NCI-H526 (cell line): ENCODE measurements at regions not wholly inside any gene's neighbourhood (a gene's known extent, or its start where the extent isn't known, plus 50 kb on each side); places are given as distances from the start of the nearest gene placed in this dataset.

ENCODE experiments used
- DNase-seq, 2 experiments: peaks; one replicate each; lab custom pipeline; 2025; lab: John Stamatoyannopoulos, UW

DNA sequence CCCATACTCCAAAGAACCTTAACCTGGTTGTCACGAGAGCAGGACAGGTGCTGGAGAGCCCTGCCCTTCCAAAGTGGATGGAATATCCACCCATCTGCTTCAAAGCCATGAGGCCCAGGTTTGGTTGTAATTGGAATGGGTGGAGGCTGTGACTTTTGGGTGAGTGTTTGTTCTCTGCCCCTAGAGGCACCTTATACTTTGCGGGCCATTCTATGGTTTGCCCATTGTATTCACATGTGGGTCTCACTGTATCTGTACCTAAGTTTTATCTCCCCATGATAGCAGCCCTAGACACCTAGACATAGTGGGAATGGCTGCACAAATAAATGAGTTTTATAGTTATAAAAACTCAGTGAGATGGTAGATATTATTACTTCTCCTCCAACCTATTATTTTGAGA is 67.1 kb upstream of the NAA20 start:
- DNase-seq = no peak

- DNase-seq = no peak
Measured at GRCh38 chr20:19952392-19952791, 64.8 kb upstream of the NAA20 start.

DNA sequence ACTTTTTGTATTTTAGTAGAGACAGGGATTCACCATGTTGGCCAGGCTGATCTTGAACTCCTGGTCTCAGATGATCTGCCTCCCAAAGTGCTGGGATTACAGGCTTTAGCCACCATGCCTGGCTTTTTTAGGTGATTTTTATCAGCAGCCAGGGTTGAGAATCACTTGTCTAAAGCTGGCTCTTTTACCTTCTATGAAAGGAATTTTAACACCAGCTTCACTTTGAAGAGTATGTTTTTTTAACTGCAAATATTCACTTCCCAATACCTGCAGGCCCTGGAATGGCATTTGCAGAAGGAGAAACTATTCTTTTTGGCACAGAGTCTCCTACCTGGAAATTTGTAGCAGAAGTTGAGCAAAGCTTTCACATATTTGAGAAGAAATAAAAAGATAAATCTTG is 63.6 kb upstream of the NAA20 start:
- DNase-seq = no peak

DNA sequence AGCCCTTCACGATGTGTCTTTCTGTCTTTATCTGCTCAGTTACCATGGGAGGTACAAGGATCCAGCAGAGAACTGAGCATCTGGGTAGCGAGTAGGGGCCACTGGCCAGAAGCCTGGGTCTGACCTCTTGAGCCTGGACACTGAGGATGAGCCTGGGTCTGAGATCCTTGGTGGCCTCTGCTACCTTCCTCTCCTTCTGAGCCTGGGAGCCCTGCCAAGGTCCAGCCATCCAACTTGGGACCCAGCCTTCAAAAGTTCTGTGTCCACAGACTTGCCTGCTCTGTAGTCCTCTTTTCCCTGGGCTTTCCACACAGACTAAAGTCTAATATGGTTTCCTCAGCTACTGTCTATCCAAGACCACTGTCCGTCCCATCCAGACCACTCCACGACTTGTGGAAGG is 60.2 kb upstream of the NAA20 start:
- no peak for DNase-seq

DNA sequence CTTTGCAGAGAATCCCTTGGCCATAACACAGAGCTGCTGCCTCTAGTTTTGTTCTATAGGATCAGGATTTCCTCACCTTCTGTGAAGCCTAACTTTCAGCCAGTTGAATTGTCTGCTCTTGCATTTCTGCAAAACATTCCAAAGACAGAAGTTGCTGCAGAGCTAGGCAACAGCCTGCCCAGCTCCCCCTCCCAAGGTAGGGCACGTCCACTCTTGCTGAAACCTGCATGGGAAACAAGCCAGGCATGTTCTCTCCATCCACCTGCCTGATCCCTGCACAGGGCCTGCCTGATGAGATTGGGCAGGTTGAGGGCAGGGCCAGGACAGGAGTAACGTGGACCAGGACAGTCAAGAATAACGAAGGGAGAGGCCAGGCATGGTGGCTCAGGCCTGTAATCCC is 58.9 kb upstream of the NAA20 start:
- DNase-seq = no peak

DNA sequence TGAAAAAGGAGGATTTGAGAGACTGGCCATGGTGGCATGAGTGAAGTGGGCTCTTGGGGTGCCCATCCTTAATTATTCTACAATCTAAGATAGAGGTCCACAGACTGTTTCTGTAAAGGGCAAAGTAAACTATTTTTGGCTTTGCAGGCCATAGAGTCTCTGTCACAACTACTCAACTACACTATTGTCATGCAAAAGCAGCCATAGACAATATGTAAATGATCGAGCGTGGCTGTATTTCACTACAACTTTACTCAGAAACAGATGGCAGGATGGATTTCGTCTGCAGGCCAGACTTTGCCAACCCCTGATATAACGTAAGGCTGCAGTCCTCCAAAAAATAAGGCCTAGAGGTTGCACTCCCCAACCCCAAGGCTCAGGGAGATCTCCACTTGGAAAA is 58.2 kb upstream of the NAA20 start:
- no peak for DNase-seq

DNA sequence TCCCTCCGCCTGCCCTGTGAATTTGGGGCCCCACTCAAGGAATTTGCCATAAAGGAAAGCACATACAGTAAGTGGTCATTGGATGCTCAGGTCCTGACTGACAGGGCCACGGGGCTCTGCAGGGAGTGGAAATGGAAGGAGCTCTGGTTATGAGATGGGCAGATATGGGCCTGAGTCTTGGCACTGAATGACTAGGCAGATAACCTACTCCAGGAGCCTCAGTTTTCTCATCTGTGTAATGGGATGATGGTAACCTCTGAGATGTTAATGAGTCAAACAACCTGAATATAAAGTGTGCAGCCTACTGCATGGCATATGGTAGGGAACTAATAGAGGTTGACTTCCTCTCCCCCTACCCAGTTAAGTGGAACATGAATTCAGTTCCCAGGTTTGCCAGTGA is 56.4 kb upstream of the NAA20 start:
- no peak for DNase-seq

DNA sequence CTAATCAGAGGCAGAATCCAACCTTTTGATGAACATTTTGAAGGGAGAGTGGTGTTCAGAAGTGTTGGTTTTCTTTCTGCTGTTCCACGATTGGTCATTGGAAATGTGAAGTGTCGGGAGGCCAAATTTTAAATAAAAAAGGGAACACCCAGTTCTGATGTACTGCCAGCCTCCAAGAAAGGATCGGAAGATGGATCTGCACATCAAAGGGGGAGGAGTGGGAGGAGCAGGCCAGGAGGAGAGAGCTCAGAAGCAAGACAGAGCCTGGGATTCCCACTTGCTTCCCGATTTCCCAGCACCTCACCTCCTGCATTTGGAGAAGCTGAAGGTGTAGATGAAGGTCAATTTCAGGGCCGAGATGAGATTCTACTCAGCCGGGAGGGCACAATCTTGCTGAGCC is 55.9 kb upstream of the NAA20 start:
- no peak for DNase-seq

DNA sequence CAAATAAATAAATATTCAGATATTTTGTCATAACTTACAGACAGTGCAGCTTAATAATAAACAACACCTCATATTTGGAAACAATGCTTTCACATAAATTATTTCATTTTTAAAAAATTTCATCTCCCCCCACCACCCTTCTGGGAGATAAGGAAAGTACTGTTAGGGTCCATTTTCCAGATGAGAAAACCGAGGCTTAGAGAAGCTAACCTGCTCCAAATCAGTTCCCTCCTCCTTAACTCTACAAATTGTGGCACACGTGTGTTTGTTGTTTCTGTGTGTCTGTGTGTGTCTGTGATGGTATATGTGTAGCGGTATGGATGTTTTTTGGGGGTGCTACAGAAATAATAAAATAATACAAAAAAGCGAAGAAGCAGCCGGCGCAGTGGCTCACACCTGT is 54.2 kb upstream of the NAA20 start:
- DNase-seq = no peak

GRCh38 chr20:19964289-19965265 is 52.6 kb upstream of the NAA20 start:
- DNase-seq = no peak

DNA sequence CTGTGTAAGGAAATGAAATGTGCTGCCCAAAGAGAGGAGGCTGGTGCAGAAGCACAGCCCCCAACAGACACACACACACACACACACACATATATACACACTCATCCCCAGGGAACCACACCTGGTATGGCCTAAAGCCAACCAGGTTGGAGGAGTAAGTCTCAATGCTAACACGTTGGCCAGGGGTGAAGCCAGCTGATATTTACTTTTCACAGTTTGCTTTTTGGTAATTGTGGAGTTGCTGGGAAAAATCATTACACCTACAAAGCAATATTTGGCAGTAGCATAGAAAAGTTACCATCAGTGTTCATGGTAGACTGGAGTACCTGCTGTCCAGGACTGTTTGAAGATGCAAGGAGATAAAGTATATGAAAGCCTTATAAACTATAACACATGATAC is 50.3 kb upstream of the NAA20 start:
- no peak for DNase-seq
